Liver (tissue), 3 donors: ENCODE measurements at regions not wholly inside any gene's neighbourhood (a gene's known extent, or its start where the extent isn't known, plus 50 kb on each side); places are given as distances from the start of the nearest gene placed in this dataset.

Experiments used
- CTCF ChIP-seq: fragments of 150-350 bp; IDR thresholded peaks from 2 replicates; pipeline ENCODE4 v1.5.1; 2017; ENCODE audit warnings: improper control_type of control experiment, low read depth, low read length; ENCODE audit not compliant: missing input control
- JUND ChIP-seq, 2 donors: IDR thresholded peaks; 2 replicates each; pipeline ENCODE4 v1.6.1; 2016; ENCODE audit warnings: antibody characterized with exemption in 2 of 2
- MAX ChIP-seq: IDR thresholded peaks from 2 replicates; pipeline ENCODE4 v1.6.1; 2016; ENCODE audit warnings: antibody characterized with exemption
- RAD21 ChIP-seq, 2 donors: IDR thresholded peaks; 2 replicates each; pipeline ENCODE4 v1.6.1; 2016; ENCODE audit warnings: antibody characterized with exemption in 2 of 2, mild to moderate bottlenecking in 2 of 2
- TAF1 ChIP-seq: conservative IDR thresholded peaks from 2 replicates; pipeline ENCODE4 v1.6.1; 2016; ENCODE audit warnings: antibody characterized with exemption, mild to moderate bottlenecking
- ZBTB33 ChIP-seq: IDR thresholded peaks from 2 replicates; pipeline ENCODE4 v1.6.1; 2016; ENCODE audit warnings: antibody characterized with exemption
- TF ChIP-seq, protein P1 (sequence below): IDR thresholded peaks from 2 replicates; pipeline ENCODE4 v1.6.1; 2016; ENCODE audit warnings: antibody characterized with exemption, mild to moderate bottlenecking
- donor health status: healthy.
- donor health status: healthy.

- TF ChIP-seq CTCF (no peak), MAX (no peak), TAF1 (no peak), JUND (IDR thresholded peaks at IDR 0.05) (no peak), RAD21 (IDR thresholded peaks at IDR 0.05) (no peak), ZBTB33 (no peak)
- TF ChIP-seq, protein P1, sequence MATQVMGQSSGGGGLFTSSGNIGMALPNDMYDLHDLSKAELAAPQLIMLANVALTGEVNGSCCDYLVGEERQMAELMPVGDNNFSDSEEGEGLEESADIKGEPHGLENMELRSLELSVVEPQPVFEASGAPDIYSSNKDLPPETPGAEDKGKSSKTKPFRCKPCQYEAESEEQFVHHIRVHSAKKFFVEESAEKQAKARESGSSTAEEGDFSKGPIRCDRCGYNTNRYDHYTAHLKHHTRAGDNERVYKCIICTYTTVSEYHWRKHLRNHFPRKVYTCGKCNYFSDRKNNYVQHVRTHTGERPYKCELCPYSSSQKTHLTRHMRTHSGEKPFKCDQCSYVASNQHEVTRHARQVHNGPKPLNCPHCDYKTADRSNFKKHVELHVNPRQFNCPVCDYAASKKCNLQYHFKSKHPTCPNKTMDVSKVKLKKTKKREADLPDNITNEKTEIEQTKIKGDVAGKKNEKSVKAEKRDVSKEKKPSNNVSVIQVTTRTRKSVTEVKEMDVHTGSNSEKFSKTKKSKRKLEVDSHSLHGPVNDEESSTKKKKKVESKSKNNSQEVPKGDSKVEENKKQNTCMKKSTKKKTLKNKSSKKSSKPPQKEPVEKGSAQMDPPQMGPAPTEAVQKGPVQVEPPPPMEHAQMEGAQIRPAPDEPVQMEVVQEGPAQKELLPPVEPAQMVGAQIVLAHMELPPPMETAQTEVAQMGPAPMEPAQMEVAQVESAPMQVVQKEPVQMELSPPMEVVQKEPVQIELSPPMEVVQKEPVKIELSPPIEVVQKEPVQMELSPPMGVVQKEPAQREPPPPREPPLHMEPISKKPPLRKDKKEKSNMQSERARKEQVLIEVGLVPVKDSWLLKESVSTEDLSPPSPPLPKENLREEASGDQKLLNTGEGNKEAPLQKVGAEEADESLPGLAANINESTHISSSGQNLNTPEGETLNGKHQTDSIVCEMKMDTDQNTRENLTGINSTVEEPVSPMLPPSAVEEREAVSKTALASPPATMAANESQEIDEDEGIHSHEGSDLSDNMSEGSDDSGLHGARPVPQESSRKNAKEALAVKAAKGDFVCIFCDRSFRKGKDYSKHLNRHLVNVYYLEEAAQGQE: no peak
These were observed 111.4 kb upstream of the MAP3K1 start for GRCh38 chr5:56703952-56704351.
